IMR-90 (cell line): ENCODE measurements at regions not wholly inside any gene's neighbourhood (a gene's known extent, or its start where the extent isn't known, plus 50 kb on each side); places are given as distances from the start of the nearest gene placed in this dataset.

Experiments used
- ATAC-seq: fragments of 200-7000 bp; cut with Tn5 transposase; 2 replicates; pipeline ENCODE4 v1.9.1; 2020; ENCODE audit warnings: low read depth, mild to moderate bottlenecking, moderate library complexity
- BruUV-seq: library from RNA; stranded (reverse); fragments of 400-500 nt; replicated peaks from 2 replicates; lab custom pipeline; 2021; lab: Mats Ljungman, UMichigan
- CTCF ChIA-PET: fragments of 300-600 bp; formaldehyde crosslinking; extraction: SDS; loops from one replicate; lab custom pipeline; 2021; ENCODE audit warnings: antibody characterized with exemption; lab: Yijun Ruan, JAX
- POLR2A ChIA-PET: fragments of 300-600 bp; sonication (Branson Sonifier 250); formaldehyde crosslinking; loops from one replicate; lab custom pipeline; 2022; ENCODE audit warnings: antibody characterized with exemption; ENCODE audit not compliant: unreplicated experiment; lab: Charles Lee
- DNase-seq: peaks from one replicate; pipeline ENCODE4 v3.0.0; 2013
- H2AFZ ChIP-seq: replicated peaks from 2 replicates; pipeline ENCODE3; 2013; ENCODE audit warnings: low read length, mild to moderate bottlenecking; ENCODE audit not compliant: poor library complexity
- H2AK5ac ChIP-seq: 2 replicates; pipeline ENCODE4 v1.6.1; 2013; ENCODE audit warnings: low read depth, low read length, inconsistent platforms
- H2AK9ac ChIP-seq: replicated peaks from 2 replicates; pipeline ENCODE3; 2013; ENCODE audit warnings: mild to moderate bottlenecking, low read depth, low read length, moderate library complexity; ENCODE audit not compliant: poor library complexity
- H2BK120ac ChIP-seq: 2 replicates; pipeline ENCODE4 v1.6.1; 2013; ENCODE audit warnings: low read depth, low read length, inconsistent platforms
- H2BK15ac ChIP-seq: 3 replicates; pipeline ENCODE4 v1.6.1; 2013; ENCODE audit warnings: low read depth, low read length, inconsistent platforms
- H2BK20ac ChIP-seq: 2 replicates; pipeline ENCODE4 v1.6.1; 2013; ENCODE audit warnings: low read depth, mild to moderate bottlenecking, inconsistent platforms, low read length, moderate library complexity
- H2BK5ac ChIP-seq: 2 replicates; pipeline ENCODE4 v1.6.1; 2013; ENCODE audit warnings: mild to moderate bottlenecking, low read depth, low read length, inconsistent platforms; ENCODE audit not compliant: poor library complexity, severe bottlenecking
- H3K14ac ChIP-seq: replicated peaks from 2 replicates; pipeline ENCODE4 v1.6.1; 2013; ENCODE audit warnings: low read depth, low read length, inconsistent platforms
- H3K18ac ChIP-seq: 2 replicates; pipeline ENCODE4 v1.6.1; 2013; ENCODE audit warnings: low read depth, low read length, control low read depth
- H3K23ac ChIP-seq: 2 replicates; pipeline ENCODE4 v1.6.1; 2013; ENCODE audit warnings: low read depth, low read length, inconsistent platforms
- H3K27ac ChIP-seq: 2 replicates; pipeline ENCODE4 v1.5.1; 2013; ENCODE audit warnings: mild to moderate bottlenecking, control low read depth, low read length; ENCODE audit not compliant: insufficient read depth
- H3K27me3 ChIP-seq: 2 replicates; pipeline ENCODE4 v1.6.1; 2013; ENCODE audit warnings: low read length; ENCODE audit not compliant: control insufficient read depth, insufficient read depth
- H3K36me3 ChIP-seq: 2 replicates; pipeline ENCODE4 v1.6.1; 2013; ENCODE audit warnings: low read length, mixed read lengths; ENCODE audit not compliant: control insufficient read depth, insufficient read depth
- H3K4ac ChIP-seq: 2 replicates; pipeline ENCODE4 v1.6.1; 2013; ENCODE audit warnings: low read depth, low read length, inconsistent platforms
- H3K4me1 ChIP-seq: 2 replicates; pipeline ENCODE4 v1.6.1; 2013; ENCODE audit warnings: low read length, mixed read lengths; ENCODE audit not compliant: control insufficient read depth, insufficient read depth
- H3K4me2 ChIP-seq: 2 replicates; pipeline ENCODE4 v1.6.1; 2013; ENCODE audit warnings: low read depth, mild to moderate bottlenecking, control low read depth, low read length, moderate library complexity
- H3K4me3 ChIP-seq: 2 replicates; pipeline ENCODE4 v1.5.1; 2013; ENCODE audit warnings: low read depth, mild to moderate bottlenecking, control low read depth, low read length, moderate library complexity; ENCODE audit not compliant: insufficient read depth
- H3K56ac ChIP-seq: 2 replicates; pipeline ENCODE4 v1.6.1; 2013; ENCODE audit warnings: low read length, inconsistent platforms; ENCODE audit not compliant: insufficient read depth; ENCODE audit errors: extremely low read depth
- H3K79me1 ChIP-seq, 2 experiments: 2 replicates each; pipeline ENCODE4 v1.6.1; 2013; ENCODE audit warnings: low read length in 2 of 2, inconsistent platforms in 1 of 2, low read depth in 1 of 2
- H3K9ac ChIP-seq: 2 replicates; pipeline ENCODE4 v1.6.1; 2013; ENCODE audit warnings: low read depth, low read length, control low read depth
- H3K9me1 ChIP-seq: 2 replicates; pipeline ENCODE4 v1.6.1; 2013; ENCODE audit warnings: low read length, inconsistent platforms; ENCODE audit not compliant: insufficient read depth
- H3K9me3 ChIP-seq: 2 replicates; pipeline ENCODE4 v1.6.1; 2013; ENCODE audit warnings: low read length; ENCODE audit not compliant: control insufficient read depth, insufficient read depth
- H4K20me1 ChIP-seq: 2 replicates; pipeline ENCODE4 v1.6.1; 2013; ENCODE audit warnings: low read length, inconsistent platforms; ENCODE audit not compliant: insufficient read depth
- H4K5ac ChIP-seq: 2 replicates; pipeline ENCODE4 v1.6.1; 2013; ENCODE audit warnings: mild to moderate bottlenecking, low read depth, low read length, control low read depth
- H4K8ac ChIP-seq, 2 experiments: 2 replicates each; pipeline ENCODE4 v1.6.1; 2013; ENCODE audit warnings: low read depth in 2 of 2, low read length in 2 of 2, control low read depth in 1 of 2, inconsistent platforms in 1 of 2
- H4K91ac ChIP-seq: 2 replicates; pipeline ENCODE4 v1.6.1; 2013; ENCODE audit warnings: low read depth, low read length, inconsistent platforms; ENCODE audit not compliant: insufficient read depth
- CEBPB ChIP-seq: IDR thresholded peaks from 2 replicates; pipeline ENCODE4 v1.6.1; 2012; ENCODE audit warnings: low read depth, low read length, improper control_type of control experiment
- FOS ChIP-seq: fragments of 150-350 bp; IDR thresholded peaks from 2 replicates; pipeline ENCODE4 v1.6.1; 2016; ENCODE audit warnings: low read depth, low read length
- MAZ ChIP-seq: IDR thresholded peaks from 2 replicates; pipeline ENCODE4 v1.6.1; 2012; ENCODE audit warnings: low read depth, mild to moderate bottlenecking, low read length, improper control_type of control experiment, moderate library complexity, borderline replicate concordance
- MXI1 ChIP-seq: IDR thresholded peaks from 2 replicates; pipeline ENCODE4 v1.6.1; 2012; ENCODE audit warnings: low read depth, mild to moderate bottlenecking, low read length, moderate library complexity, borderline replicate concordance
- NFE2L2 ChIP-seq: fragments of 150-350 bp; IDR thresholded peaks from 2 replicates; pipeline ENCODE4 v1.6.1; 2016; ENCODE audit warnings: low read depth, mild to moderate bottlenecking, low read length
- POLR2A ChIP-seq: IDR thresholded peaks from 2 replicates; pipeline ENCODE4 v1.6.1; 2012; ENCODE audit warnings: mild to moderate bottlenecking, low read depth, low read length
- RAD21 ChIP-seq: IDR thresholded peaks from 2 replicates; pipeline ENCODE4 v1.6.1; 2012; ENCODE audit warnings: low read length, improper control_type of control experiment
- RCOR1 ChIP-seq: IDR thresholded peaks from 2 replicates; pipeline ENCODE4 v1.6.1; 2012; ENCODE audit warnings: mild to moderate bottlenecking, low read length, improper control_type of control experiment; ENCODE audit not compliant: insufficient replicate concordance
- SMC3 ChIP-seq: fragments of 150-350 bp; IDR thresholded peaks from 2 replicates; pipeline ENCODE4 v1.6.1; 2016; ENCODE audit warnings: low read depth, mild to moderate bottlenecking, antibody characterized with exemption, low read length, moderate library complexity
- WGBS, 2 experiments: methylation state at CpG; one replicate each; pipeline versions ENCODE4 v1.1.5 to v1.1.7; 2013; ENCODE audit warnings: missing lambda C conversion rate in 2 of 2; ENCODE audit not compliant: insufficient read length in 1 of 2; ENCODE audit errors: extremely low coverage in 2 of 2; 5-methylcytosine and 5-hydroxymethylcytosine counted together
- dilution Hi-C: fragments of 300-500 bp; cut with HindIII; formaldehyde crosslinking; loops from one replicate; pipeline ENCODE4 v1.14.3; 2018; ENCODE audit warnings: low sequenced_read_pairs; ENCODE audit not compliant: unreplicated experiment
- in situ Hi-C: fragments of 300-500 bp; cut with MboI; formaldehyde crosslinking; loops from 3 replicates; pipeline ENCODE4 v1.14.3; 2019; ENCODE audit warnings: low sequenced_read_pairs, inconsistent platforms, mixed read lengths
- intact Hi-C: fragments of 100-400 bp; cut with micrococcal nuclease; formaldehyde crosslinking; loops from 2 replicates; pipeline ENCODE4 v1.10.0; 2022
- TF ChIP-seq, protein P1 (sequence below): fragments of 150-350 bp; IDR thresholded peaks from 2 replicates; pipeline ENCODE4 v1.6.1; 2016; ENCODE audit warnings: low read depth, mild to moderate bottlenecking, low read length, moderate library complexity, borderline replicate concordance
- TF ChIP-seq, protein P2 (sequence below): fragments of 150-350 bp; IDR thresholded peaks from 2 replicates; pipeline ENCODE4 v1.6.1; 2017; ENCODE audit warnings: mild to moderate bottlenecking, antibody characterized with exemption, low read length, low read depth
- TF ChIP-seq, protein P3 (sequence below): conservative IDR thresholded peaks from 2 replicates; pipeline ENCODE4 v1.5.1; 2012; ENCODE audit warnings: mild to moderate bottlenecking, low read depth, low read length, improper control_type of control experiment

DNA sequence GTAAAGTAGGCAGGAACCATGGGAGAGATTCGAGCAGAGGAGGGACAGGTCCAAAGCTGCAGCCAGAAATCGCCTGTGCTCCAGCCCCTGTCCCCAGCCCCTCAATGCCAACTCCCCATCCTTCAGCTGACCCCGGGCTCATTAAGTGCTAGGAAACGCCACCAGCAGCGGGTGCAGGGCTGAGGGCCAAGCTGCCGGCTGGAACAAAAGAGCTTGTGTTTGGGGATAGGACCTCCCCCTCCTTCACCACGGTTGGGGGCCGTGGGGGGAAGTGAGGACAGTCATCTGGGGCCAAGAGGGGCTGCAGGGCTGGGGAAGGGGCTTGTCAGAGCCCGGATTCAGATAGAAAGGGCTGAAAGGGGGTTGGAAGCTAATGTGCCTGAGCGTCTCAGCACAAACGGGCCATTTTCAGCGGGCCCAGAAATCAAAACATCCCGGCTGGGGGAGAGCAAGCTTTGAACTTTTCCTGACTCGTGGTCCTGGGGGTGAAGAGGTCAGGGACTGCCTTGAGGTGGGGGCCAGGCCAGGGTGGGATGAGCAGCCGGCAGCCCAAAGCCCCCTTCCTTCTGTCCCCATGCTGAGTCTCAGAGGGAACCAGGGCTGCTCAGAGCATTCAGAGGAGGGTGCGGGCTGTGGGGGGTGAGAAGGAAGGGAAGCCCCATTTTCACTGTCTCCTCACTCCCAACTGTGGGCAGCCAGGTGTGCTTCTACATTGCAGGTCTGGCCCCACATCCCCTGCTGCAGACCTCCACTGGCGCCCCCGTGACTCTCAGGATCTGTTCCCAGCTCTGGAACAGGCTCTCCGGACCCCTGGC lies 69.4 kb upstream of the DAB2IP start:
- Histone ChIP-seq H3K18ac (no peak overlapping the region), H4K20me1 (no peaks in the 10 kb centered on the region), H3K4me1 (no peaks in the 10 kb centered on the region; the same call in 1 of the 2 replicates), H3K4ac (no peak overlapping the region), H3K23ac (no peak overlapping the region), H4K5ac (no peak overlapping the region), H3K9me3 (no peaks in the 10 kb centered on the region), H3K9ac (no peak overlapping the region), H2BK20ac (no peak overlapping the region), H3K4me3 (no peak overlapping the region), H2BK120ac (no peak overlapping the region), H3K4me2 (no peak overlapping the region), H3K9me1 (peaks cover 3% of the 10 kb centered on the region; the same call in 1 of the 2 replicates), H3K36me3 (no peaks in the 10 kb centered on the region), H2BK5ac (no peak overlapping the region), H3K14ac (no peak overlapping the region), H3K79me1 (no peaks in the 10 kb centered on the region), H4K91ac (no peak overlapping the region), H3K27ac (no peak overlapping the region), H3K56ac (no peak overlapping the region), H3K27me3 (peaks cover 2% of the 10 kb centered on the region; the same call in 1 of the 2 replicates), H2AK9ac (peak overlapping the region; percentile 57), H2BK15ac (no peak overlapping the region), H4K8ac (no peak overlapping the region), H2AFZ (no peak overlapping the region), H2AK5ac (no peak overlapping the region)
- intact Hi-C loops: no loop called here
- DNase-seq (no peak), ATAC-seq (no peak)
- dilution Hi-C loops: no loop called here
- TF ChIP-seq FOS: no peak
- no peak for TF ChIP-seq RAD21
- no peak for TF ChIP-seq RCOR1
- no peak for TF ChIP-seq SMC3
- no peak for TF ChIP-seq NFE2L2
- TF ChIP-seq, protein P1, sequence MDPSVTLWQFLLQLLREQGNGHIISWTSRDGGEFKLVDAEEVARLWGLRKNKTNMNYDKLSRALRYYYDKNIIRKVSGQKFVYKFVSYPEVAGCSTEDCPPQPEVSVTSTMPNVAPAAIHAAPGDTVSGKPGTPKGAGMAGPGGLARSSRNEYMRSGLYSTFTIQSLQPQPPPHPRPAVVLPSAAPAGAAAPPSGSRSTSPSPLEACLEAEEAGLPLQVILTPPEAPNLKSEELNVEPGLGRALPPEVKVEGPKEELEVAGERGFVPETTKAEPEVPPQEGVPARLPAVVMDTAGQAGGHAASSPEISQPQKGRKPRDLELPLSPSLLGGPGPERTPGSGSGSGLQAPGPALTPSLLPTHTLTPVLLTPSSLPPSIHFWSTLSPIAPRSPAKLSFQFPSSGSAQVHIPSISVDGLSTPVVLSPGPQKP: no peak
- TF ChIP-seq, protein P2, sequence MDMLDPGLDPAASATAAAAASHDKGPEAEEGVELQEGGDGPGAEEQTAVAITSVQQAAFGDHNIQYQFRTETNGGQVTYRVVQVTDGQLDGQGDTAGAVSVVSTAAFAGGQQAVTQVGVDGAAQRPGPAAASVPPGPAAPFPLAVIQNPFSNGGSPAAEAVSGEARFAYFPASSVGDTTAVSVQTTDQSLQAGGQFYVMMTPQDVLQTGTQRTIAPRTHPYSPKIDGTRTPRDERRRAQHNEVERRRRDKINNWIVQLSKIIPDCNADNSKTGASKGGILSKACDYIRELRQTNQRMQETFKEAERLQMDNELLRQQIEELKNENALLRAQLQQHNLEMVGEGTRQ: no peak
- TF ChIP-seq, protein P3, sequence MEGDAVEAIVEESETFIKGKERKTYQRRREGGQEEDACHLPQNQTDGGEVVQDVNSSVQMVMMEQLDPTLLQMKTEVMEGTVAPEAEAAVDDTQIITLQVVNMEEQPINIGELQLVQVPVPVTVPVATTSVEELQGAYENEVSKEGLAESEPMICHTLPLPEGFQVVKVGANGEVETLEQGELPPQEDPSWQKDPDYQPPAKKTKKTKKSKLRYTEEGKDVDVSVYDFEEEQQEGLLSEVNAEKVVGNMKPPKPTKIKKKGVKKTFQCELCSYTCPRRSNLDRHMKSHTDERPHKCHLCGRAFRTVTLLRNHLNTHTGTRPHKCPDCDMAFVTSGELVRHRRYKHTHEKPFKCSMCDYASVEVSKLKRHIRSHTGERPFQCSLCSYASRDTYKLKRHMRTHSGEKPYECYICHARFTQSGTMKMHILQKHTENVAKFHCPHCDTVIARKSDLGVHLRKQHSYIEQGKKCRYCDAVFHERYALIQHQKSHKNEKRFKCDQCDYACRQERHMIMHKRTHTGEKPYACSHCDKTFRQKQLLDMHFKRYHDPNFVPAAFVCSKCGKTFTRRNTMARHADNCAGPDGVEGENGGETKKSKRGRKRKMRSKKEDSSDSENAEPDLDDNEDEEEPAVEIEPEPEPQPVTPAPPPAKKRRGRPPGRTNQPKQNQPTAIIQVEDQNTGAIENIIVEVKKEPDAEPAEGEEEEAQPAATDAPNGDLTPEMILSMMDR: no peak
- no peak for TF ChIP-seq POLR2A
- no peak for TF ChIP-seq CEBPB
- no peak for TF ChIP-seq MAZ
- no peak for TF ChIP-seq MXI1
- WGBS, 2 experiments: 85% methylated on average over 3 of the region's 19 CpGs; no CpG with 5 or more reads in 1 of the 2 experiments
- in situ Hi-C loops: no loop called here
- no TSS peak for BruUV-seq
- ChIA-PET POLR2A (no interaction called here), CTCF (no interaction called here)
